OCI-M2 (cell line): ENCODE measurements at regions not wholly inside any gene's neighbourhood (a gene's known extent, or its start where the extent isn't known, plus 50 kb on each side); places are given as distances from the start of the nearest gene placed in this dataset.
"Not testable (repeated sequence)": the region's sequence is repeated elsewhere in the genome, so short reads cannot be mapped to it uniquely, and the experiment has no call there.

Experiments
- DNase-seq: peaks from one replicate; lab custom pipeline; 2025; ENCODE audit not compliant: unreplicated experiment; lab: John Stamatoyannopoulos, UW

GRCh38 chr15:77843546-77843945, 210.8 kb upstream of the LINGO1 start:
- DNase-seq: no peak

GRCh38 chr15:77840991-77841775, 208.5 kb upstream of the LINGO1 start:
- no peak for DNase-seq

GRCh38 chr15:77839970-77840905, 207.5 kb upstream of the LINGO1 start:
- DNase-seq: no peak

GRCh38 chr15:77839456-77839855, 206.7 kb upstream of the LINGO1 start:
- no peak for DNase-seq

GRCh38 chr15:77838595-77838994, 205.9 kb upstream of the LINGO1 start:
- no peak for DNase-seq

GRCh38 chr15:77838061-77838460, 205.3 kb upstream of the LINGO1 start:
- DNase-seq: no peak

- DNase-seq: no peak
Observed at GRCh38 chr15:77837649-77838025, 204.9 kb upstream of the LINGO1 start.

GRCh38 chr15:77836906-77837648, 204.4 kb upstream of the LINGO1 start:
- DNase-seq: no peak

GRCh38 chr15:77836121-77836692, 203.5 kb upstream of the LINGO1 start:
- no peak for DNase-seq

- no peak for DNase-seq
Observed at GRCh38 chr15:77834276-77834990, 201.7 kb upstream of the LINGO1 start.

- no peak for DNase-seq
Observed at GRCh38 chr15:77832874-77833273, 200.2 kb upstream of the LINGO1 start.

GRCh38 chr15:77831986-77832385, 199.3 kb upstream of the LINGO1 start:
- DNase-seq: no peak

GRCh38 chr15:77830051-77830468, 197.3 kb upstream of the LINGO1 start:
- no peak for DNase-seq

- DNase-seq: not testable (repeated sequence)
Observed at GRCh38 chr15:77829331-77829730, 196.6 kb upstream of the LINGO1 start.

- DNase-seq: no peak
Observed at GRCh38 chr15:77827860-77828259, 195.1 kb upstream of the LINGO1 start.

GRCh38 chr15:77826006-77826695, 193.4 kb upstream of the LINGO1 start:
- no peak for DNase-seq

GRCh38 chr15:77825546-77825945, 192.8 kb upstream of the LINGO1 start:
- DNase-seq: no peak

- DNase-seq: no peak
Observed at GRCh38 chr15:77825252-77825542, 192.5 kb upstream of the LINGO1 start.

GRCh38 chr15:77824361-77825251, 191.9 kb upstream of the LINGO1 start:
- DNase-seq: no peak
